ENCODE measurements at regions not wholly inside any gene's neighbourhood (a gene's known extent, or its start where the extent isn't known, plus 50 kb on each side); places are given as distances from the start of the nearest gene placed in this dataset.

DNA sequence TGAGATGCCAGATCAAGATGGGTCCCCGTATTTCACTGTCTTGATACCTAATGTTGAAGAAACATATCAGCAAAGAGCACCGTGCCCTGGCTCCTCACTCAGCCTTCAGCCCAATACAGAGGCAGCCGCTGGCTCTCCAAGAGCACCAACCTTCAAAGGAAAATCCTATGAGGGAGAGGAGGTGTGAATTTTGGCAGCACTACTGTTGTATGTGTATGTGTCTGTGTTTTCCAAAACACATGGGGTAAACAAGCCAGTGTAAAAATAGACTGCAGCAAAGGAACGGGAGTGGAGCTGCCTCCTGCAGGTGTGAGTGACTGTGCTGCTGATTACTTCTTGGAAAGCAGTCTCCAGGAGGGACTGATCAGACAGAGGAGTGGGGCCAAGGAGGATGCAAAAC is 194.0 kb upstream of the CDH5 start:
- TF ChIP-seq TAF1 (IDR thresholded peaks at IDR 0.05; ENCODE audit: low read depth) (no peak), FOXM1 (IDR thresholded peaks at IDR 0.05; ENCODE audit: borderline replicate concordance, low read depth) (no peak), ZBTB7A (IDR thresholded peaks at IDR 0.05; ENCODE audit: low read depth) (no peak)

Measured in Ishikawa (cell line).